ENCODE measurements at regions not wholly inside any gene's neighbourhood (a gene's known extent, or its start where the extent isn't known, plus 50 kb on each side); places are given as distances from the start of the nearest gene placed in this dataset.

DNA sequence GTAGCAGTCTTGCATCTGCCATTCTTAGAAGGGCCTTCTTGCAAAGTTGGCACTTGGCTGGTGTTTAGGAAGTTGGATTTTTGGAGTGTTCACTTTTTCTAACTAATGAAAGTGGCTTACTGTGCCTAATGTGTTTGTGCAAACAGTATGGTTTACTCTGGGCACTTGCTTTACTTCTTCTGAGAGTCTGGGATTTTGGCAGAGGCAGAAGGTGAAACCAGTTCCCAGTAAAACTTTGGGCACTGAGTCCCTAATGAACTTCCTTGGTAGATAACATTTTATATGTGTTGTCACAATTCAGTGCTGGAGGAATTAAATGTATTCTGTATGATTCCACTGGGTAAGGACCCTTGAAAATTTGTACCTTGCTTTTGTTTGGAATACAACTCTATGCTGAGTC, 155.7 kb downstream of the FAM170A start:
- intact Hi-C loops (cut with DNase I) = no loop called here
- Histone ChIP-seq H3K4me1 (peaks cover 0 to 3% of the 10 kb centered on the region in 2 donors), H3K4me3 (no peak overlapping the region), H3K36me3 (no peaks in the 10 kb centered on the region), H3K9me3 (no peaks in the 10 kb centered on the region), H3K27me3 (no peaks in the 10 kb centered on the region), H3K27ac (no peak overlapping the region)
- DNase-seq (ENCODE audit: low spot score in 2 of 2) = no peak
- TF ChIP-seq, protein P1, sequence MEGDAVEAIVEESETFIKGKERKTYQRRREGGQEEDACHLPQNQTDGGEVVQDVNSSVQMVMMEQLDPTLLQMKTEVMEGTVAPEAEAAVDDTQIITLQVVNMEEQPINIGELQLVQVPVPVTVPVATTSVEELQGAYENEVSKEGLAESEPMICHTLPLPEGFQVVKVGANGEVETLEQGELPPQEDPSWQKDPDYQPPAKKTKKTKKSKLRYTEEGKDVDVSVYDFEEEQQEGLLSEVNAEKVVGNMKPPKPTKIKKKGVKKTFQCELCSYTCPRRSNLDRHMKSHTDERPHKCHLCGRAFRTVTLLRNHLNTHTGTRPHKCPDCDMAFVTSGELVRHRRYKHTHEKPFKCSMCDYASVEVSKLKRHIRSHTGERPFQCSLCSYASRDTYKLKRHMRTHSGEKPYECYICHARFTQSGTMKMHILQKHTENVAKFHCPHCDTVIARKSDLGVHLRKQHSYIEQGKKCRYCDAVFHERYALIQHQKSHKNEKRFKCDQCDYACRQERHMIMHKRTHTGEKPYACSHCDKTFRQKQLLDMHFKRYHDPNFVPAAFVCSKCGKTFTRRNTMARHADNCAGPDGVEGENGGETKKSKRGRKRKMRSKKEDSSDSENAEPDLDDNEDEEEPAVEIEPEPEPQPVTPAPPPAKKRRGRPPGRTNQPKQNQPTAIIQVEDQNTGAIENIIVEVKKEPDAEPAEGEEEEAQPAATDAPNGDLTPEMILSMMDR (IDR thresholded peaks at IDR 0.05) = no peak

DNA sequence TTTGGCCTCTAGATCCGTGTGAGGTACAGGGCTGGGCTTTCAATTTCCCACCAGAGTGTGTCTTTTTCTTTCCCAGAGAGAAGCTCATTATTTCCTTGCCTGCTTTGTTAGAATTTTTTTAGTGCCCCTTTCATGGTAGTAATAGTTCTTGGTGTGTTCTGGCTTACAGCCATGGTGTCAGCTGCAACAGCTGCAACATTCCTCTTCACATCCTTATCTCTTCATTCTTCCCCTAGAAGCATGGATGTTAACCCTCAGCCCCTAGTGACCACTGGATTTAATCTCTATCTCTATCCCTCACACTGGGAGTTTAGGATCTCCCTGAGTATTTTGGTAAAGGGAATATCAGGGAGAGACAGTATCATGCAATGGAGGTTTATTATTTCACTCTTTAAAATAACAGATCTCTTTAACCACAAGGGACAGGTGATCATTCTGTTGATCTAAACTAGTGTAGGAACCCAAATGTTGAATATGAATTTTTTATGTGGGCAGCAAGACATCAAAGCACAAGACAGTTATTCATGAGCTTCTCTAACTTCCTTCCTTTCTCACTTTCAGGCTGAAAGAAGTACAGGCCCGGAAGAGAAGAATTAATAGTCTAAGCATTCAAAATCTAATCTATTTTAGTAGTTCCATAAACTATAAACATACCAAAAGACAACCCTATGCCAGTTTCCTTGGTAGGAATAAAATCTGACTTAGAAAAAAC, 160.2 kb downstream of the FAM170A start:
- TF ChIP-seq, protein P1 (IDR thresholded peaks at IDR 0.05) = no peak
- H3K4me3 ChIP-seq = no peak overlapping the region
- intact Hi-C loops (cut with DNase I) = no loop called here

DNA sequence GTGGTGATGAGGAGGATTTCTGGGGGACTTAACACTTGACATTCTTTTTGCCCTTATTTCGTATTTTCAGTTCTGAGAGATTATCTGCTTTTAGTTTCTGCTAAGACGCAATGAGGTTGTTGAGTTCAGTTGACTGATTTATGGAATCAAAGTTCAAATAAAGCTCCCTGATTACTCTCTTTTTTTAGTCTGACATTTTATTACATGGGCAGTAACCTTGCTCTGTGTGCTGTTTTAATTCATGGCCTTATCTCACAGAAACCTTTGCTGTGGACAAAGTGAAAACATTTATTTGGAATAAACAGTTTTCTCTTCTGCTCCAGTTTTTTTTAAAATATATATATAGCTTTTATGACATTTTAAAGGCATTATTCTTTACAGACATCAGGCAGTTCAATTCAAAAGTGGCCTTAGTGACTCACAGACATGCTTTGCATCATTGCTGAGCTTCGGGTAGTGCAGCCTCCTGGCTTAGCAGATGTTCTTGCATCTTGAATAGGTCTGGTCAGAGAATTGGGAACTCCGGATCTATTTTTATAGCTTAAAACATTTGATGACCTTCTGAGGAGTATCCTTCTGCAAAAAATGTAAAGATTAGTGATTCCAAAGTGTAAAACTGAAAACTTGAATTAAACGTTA, 162.9 kb downstream of the FAM170A start:
- no peaks in the 10 kb centered on the region for H3K36me3 ChIP-seq
- intact Hi-C loops (cut with DNase I) = no loop called here
- H3K27me3 ChIP-seq = no peaks in the 10 kb centered on the region
- DNase-seq (ENCODE audit: low spot score in 2 of 2) = no peak
- H3K4me3 ChIP-seq = no peak overlapping the region
- no peak overlapping the region for H3K27ac ChIP-seq
- no peaks in the 10 kb centered on the region for H3K9me3 ChIP-seq
- H3K4me1 ChIP-seq = no peaks in the 10 kb centered on the region
- TF ChIP-seq, protein P1 (IDR thresholded peaks at IDR 0.05) = no peak

More for the DNA sequence above, 160.2 kb downstream of the FAM170A start:
- H3K9me3 ChIP-seq = no peaks in the 10 kb centered on the region
- H3K27me3 ChIP-seq = no peaks in the 10 kb centered on the region
- no peak for DNase-seq (ENCODE audit: low spot score in 2 of 2)
- H3K4me1 ChIP-seq = peaks cover 0 to 3% of the 10 kb centered on the region in 2 donors
- no peaks in the 10 kb centered on the region for H3K36me3 ChIP-seq
- no peak overlapping the region for H3K27ac ChIP-seq

DNA sequence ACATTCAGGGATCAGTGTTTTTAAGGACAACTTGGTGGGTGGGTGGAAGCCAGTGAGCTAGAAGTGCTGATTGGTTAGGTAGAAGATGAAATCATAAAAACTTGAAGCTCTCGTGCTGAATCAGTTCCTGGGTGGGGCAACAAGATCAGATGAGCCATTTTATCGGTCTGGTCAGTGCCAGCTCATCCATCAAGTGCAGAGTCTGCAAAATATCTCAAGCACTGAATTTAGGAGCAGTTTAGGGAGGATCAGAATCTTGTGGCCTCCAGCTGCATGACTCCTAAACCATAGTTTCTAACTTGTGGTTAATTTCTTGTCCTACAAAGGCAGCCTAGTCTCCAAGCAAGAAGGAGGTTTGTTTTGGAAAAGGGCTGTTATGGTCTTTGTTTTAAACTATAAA, 166.4 kb downstream of the FAM170A start:
- Histone ChIP-seq H3K4me1 (no peaks in the 10 kb centered on the region), H3K27ac (no peak overlapping the region), H3K36me3 (no peaks in the 10 kb centered on the region), H3K9me3 (no peaks in the 10 kb centered on the region), H3K27me3 (no peaks in the 10 kb centered on the region), H3K4me3 (no peak overlapping the region)
- no peak for DNase-seq (ENCODE audit: low spot score in 2 of 2)
- intact Hi-C loops (cut with DNase I) = no loop called here
- TF ChIP-seq, protein P1 (IDR thresholded peaks at IDR 0.05) = no peak

DNA sequence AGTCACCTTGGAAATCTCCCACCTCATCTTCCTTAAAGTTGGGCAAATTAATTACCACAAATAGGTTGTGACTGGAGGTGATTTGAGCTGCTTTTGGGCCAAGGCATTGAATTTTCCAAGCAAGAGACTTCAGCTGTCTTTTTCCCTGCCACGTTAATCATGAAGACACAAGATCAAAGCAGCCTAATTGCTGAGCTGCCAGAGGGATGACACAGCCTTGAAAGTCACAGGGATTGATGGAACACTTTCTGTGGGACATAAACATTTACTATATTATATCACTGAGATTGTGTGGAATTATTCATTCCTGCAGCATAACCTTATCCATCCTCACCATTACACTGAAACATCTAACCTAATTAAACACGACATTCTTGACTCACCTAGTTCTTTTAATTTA, 172.2 kb downstream of the FAM170A start:
- TF ChIP-seq, protein P1 (IDR thresholded peaks at IDR 0.05) = no peak
- Histone ChIP-seq H3K36me3 (no peaks in the 10 kb centered on the region), H3K4me3 (no peak overlapping the region), H3K27me3 (no peaks in the 10 kb centered on the region), H3K4me1 (no peaks in the 10 kb centered on the region), H3K9me3 (no peaks in the 10 kb centered on the region), H3K27ac (no peak overlapping the region)
- no peak for DNase-seq (ENCODE audit: low spot score in 2 of 2)
- intact Hi-C loops (cut with DNase I) = no loop called here
